AG10803 (cell line): ENCODE measurements at regions not wholly inside any gene's neighbourhood (a gene's known extent, or its start where the extent isn't known, plus 50 kb on each side); places are given as distances from the start of the nearest gene placed in this dataset.
"Not testable (repeated sequence)": the region's sequence is repeated elsewhere in the genome, so short reads cannot be mapped to it uniquely, and the experiment has no call there.

Experiments used
- DNase-seq: peaks from one replicate; pipeline ENCODE4 v3.0.0; 2010; ENCODE audit warnings: low read depth
- H3K4me3 ChIP-seq: 2 replicates; pipeline ENCODE4 v1.5.1; 2011; ENCODE audit warnings: mild to moderate bottlenecking, low read length, control low read depth
- CTCF ChIP-seq: conservative IDR thresholded peaks from 2 replicates; pipeline ENCODE4 v1.5.1; 2011; ENCODE audit warnings: mild to moderate bottlenecking, low read length, control low read depth, inconsistent platforms

DNA sequence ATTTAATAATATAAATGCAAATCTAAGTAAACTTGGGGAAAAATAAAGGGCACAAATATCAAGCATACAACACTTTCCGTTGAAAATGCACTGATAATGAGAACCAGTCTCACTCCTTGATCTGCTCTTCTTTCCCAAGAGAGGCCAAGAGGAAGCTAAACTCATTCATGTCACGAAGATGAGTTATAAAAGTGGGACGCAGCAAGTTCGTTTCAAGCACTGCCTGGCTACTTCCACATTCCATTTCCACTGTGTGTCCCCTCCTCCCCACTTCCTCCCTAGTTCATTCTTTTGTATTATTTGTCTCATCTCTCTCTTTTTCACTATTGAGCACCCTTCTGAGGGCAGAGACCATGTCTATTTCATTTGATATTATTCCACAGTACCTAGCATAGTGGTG is 158.1 kb downstream of the SLC24A2 start:
- DNase-seq = no peak
- no peak for TF ChIP-seq CTCF
- H3K4me3 ChIP-seq = no peak overlapping the region

DNA sequence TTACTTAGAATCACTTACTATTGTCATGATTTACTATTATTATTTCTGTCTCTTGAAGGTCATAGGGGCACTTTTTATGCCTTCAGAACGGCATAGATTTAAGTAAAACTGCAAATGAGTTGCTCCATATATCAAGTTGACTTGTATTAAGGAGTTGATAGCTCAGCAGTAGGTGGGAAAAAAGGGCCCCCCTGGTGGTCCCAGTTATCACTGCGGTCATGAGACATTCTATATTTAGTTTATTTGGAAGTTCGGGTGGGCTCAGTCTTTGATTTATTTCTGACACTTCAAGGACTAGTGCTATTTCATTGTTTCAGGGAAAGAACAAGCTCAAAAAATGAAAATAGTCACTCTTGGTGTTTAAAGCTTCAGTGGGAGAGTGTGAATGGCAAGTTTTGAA is 159.3 kb downstream of the SLC24A2 start:
- no peak for TF ChIP-seq CTCF

DNA sequence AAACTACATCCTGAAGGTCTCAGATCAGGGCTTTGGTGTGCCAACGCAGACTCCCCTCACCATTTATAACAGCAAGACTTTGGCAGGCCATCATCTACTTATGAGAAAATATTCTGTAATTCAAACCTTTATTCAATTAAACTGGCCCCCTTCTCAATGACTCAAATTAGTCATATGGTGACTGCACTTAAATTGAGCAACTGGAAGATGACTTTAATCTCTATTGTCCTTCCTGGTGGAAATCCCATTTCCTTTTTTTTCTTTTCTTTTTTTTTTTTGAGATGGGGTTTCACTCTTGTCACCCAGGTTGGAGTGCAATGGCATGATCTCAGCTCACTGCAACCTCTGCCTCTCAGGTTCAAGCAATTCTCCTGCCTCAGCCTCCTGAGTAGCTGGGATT is 163.4 kb downstream of the SLC24A2 start:
- H3K4me3 ChIP-seq, DNase-seq: not testable (repeated sequence)

More for the DNA sequence above, 159.3 kb downstream of the SLC24A2 start:
- no peak overlapping the region for H3K4me3 ChIP-seq
- DNase-seq = no peak

- DNase-seq = no peak
- H3K4me3 ChIP-seq = no peak overlapping the region
- no peak for TF ChIP-seq CTCF
Measured at GRCh38 chr9:19624519-19624918, 164.3 kb downstream of the SLC24A2 start.

GRCh38 chr9:19623941-19624340 is 164.9 kb downstream of the SLC24A2 start:
- DNase-seq = no peak
- TF ChIP-seq CTCF = no peak

GRCh38 chr9:19620326-19620725 is 168.5 kb downstream of the SLC24A2 start:
- TF ChIP-seq CTCF = no peak
- no peak for DNase-seq
- no peak overlapping the region for H3K4me3 ChIP-seq

More at GRCh38 chr9:19623941-19624340, 164.9 kb downstream of the SLC24A2 start:
- no peak overlapping the region for H3K4me3 ChIP-seq

GRCh38 chr9:19619221-19619620 is 169.6 kb downstream of the SLC24A2 start:
- DNase-seq = no peak
- no peak overlapping the region for H3K4me3 ChIP-seq
- TF ChIP-seq CTCF = no peak

- no peak for DNase-seq
- no peak overlapping the region for H3K4me3 ChIP-seq
- no peak for TF ChIP-seq CTCF
Measured at GRCh38 chr9:19618816-19619215, 170.0 kb downstream of the SLC24A2 start.
